ENCODE measurements at regions not wholly inside any gene's neighbourhood (a gene's known extent, or its start where the extent isn't known, plus 50 kb on each side); places are given as distances from the start of the nearest gene placed in this dataset.

DNA sequence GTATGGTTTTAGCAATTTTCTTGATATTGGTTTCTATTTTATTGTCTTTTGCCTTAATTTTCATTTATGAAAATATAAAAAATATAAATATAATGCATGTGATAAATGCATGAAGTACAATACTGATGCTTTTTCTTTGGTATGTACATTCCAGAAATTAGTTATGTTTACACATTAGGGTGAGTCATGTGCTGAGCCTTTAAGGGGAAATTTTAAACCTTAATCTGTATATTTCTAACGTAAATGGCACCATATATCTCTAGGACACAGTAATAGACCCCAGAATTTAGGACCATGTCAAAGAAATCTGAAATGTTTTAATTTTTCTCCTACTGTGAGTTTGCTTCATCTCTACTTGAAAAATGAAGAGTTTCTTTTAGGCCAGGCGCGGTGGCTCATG, 117.8 kb upstream of the SPRY1 start:
- no peak overlapping the region for H3K4me3 ChIP-seq (ENCODE audit: control insufficient read depth, low read depth, low read length)
- DNase-seq (ENCODE audit: low read depth): no peak
- TF ChIP-seq, protein P1, sequence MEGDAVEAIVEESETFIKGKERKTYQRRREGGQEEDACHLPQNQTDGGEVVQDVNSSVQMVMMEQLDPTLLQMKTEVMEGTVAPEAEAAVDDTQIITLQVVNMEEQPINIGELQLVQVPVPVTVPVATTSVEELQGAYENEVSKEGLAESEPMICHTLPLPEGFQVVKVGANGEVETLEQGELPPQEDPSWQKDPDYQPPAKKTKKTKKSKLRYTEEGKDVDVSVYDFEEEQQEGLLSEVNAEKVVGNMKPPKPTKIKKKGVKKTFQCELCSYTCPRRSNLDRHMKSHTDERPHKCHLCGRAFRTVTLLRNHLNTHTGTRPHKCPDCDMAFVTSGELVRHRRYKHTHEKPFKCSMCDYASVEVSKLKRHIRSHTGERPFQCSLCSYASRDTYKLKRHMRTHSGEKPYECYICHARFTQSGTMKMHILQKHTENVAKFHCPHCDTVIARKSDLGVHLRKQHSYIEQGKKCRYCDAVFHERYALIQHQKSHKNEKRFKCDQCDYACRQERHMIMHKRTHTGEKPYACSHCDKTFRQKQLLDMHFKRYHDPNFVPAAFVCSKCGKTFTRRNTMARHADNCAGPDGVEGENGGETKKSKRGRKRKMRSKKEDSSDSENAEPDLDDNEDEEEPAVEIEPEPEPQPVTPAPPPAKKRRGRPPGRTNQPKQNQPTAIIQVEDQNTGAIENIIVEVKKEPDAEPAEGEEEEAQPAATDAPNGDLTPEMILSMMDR (conservative IDR thresholded peaks at IDR 0.05; ENCODE audit: control insufficient read depth, insufficient read depth, low read depth, low read length): no peak

DNA sequence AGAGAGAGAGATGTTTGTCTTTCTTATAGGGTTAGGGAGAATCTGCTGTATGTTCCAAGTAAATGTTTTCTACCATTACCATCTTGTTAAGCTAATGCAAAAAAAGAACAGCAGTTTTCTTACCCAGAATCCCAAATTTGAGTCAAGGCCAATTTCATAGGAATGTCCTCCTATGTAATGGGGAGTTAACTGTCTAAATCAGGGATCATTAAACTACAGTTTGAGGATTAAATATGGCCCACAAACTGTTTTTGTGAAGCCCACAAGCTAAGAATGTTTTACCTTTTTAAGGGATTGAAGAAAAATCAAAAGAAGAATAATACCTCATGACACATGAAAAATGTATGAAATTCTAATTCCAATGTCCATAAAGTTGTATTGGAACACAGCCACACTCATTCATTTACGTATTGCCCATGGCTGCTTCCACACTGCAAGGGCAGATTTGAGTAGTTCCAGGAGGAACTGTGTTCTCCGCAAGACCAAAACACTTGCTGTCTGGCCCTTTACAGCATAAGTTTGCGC, 113.2 kb upstream of the SPRY1 start:
- H3K4me3 ChIP-seq (ENCODE audit: control insufficient read depth, low read depth, low read length): no peak overlapping the region
- DNase-seq (ENCODE audit: low read depth): no peak
- TF ChIP-seq, protein P1 (conservative IDR thresholded peaks at IDR 0.05; ENCODE audit: control insufficient read depth, insufficient read depth, low read depth, low read length): no peak

DNA sequence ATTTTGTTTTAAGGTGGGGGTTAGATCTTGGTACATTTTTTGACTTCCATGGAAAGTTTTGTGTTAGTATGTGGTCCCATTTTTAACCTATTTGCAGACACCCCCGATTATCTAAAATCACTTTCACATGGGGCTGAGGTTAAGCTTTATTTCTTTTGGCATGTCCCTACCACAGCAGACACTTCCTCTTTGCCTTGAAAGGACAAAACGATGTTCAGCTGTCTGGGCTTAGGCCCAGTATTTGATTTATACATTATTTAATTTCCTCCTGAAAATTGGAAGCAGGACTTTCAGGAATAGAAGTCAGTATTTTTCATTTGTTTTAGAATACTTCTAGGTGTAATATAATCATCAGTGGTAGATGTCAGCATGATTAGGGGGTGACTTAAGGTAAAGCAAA, 112.4 kb upstream of the SPRY1 start:
- DNase-seq (ENCODE audit: low read depth): peak; percentile 51
- no peak overlapping the region for H3K4me3 ChIP-seq (ENCODE audit: control insufficient read depth, low read depth, low read length)
- TF ChIP-seq, protein P1 (conservative IDR thresholded peaks at IDR 0.05; ENCODE audit: control insufficient read depth, insufficient read depth, low read depth, low read length): no peak

DNA sequence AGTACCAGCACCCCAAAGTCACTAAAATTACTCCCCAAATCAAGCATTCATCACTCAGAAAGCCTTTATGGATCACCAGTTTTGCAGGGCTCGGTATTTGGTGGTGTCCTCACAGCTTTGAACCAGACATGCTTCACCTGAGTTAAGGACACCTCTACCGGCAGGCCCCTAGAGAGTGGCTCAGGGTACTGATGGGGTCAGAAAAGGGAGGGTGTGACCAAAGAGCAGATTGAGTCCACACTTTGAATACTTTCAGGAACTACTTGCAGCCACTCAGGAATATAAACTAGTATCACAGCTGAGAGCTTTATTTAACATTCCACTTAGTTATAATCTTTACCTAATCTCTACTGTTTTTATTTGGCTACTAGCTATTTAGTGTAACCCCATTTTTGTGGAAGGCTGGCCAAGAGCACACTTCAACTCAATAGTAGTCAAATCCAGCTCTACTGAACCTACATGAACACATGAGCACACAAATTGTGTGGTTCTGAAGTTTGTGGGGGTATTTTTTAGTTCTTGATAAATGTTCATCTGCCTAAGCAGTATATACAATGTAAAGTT, 109.6 kb upstream of the SPRY1 start:
- H3K4me3 ChIP-seq (ENCODE audit: control insufficient read depth, low read depth, low read length): no peak overlapping the region
- TF ChIP-seq, protein P1 (conservative IDR thresholded peaks at IDR 0.05; ENCODE audit: control insufficient read depth, insufficient read depth, low read depth, low read length): no peak
- DNase-seq (ENCODE audit: low read depth): no peak

DNA sequence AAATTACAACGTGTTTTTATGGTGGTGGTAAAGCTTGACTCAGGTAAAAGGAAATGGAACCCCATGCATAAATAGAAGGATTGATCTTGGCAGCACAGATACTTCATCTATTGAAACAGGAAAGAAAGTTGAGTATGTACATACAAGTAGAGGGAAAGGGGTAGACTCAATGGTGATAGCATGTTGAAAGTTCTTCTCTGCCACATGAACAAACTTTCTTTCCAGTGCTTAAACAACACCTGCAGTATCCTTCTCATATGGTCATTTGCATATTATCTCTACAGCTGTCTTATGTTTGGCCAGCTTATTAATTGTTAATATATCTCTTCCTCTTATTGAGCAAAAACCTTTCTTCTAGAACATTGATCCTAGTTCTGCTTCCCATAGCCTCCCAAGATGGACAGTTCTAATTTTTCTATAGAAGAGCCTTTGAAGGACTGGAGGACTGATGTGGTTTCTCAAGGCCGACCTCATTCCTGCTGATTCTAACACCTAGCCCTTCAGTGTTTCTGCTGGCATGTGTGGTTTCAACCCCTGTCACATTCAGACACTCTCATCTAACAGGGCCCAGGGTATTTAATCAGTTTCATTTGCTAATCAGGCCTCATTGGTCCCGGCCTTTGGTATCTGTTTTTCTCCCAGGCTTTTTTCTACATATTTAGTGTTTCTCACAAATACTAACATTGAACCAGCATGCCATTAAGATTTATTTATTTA, 108.1 kb upstream of the SPRY1 start:
- DNase-seq (ENCODE audit: low read depth): no peak
- H3K4me3 ChIP-seq (ENCODE audit: control insufficient read depth, low read depth, low read length): no peak overlapping the region
- TF ChIP-seq, protein P1 (conservative IDR thresholded peaks at IDR 0.05; ENCODE audit: control insufficient read depth, insufficient read depth, low read depth, low read length): no peak

DNA sequence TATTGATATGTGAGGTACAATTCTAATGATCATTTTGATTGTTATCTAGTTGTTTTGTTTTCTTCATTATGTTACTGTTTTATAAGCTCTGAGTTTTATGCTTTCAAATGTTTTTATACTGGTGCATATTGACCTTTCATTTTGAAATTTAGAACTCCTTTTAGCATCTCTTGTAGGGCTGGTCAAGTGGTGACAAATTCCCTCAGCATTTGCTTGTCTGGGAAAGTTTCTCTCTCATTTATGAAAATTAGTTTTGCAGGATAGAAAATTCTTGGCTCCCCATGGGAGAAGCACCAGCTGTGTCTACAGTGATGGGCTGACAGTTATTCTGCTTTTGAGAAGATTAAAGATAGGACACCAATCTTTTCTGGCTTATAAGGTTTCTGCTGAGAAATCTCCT, 105.3 kb upstream of the SPRY1 start:
- TF ChIP-seq, protein P1 (conservative IDR thresholded peaks at IDR 0.05; ENCODE audit: control insufficient read depth, insufficient read depth, low read depth, low read length): no peak
- H3K4me3 ChIP-seq (ENCODE audit: control insufficient read depth, low read depth, low read length): no peak overlapping the region

More for the DNA sequence above, 105.3 kb upstream of the SPRY1 start:
- DNase-seq (ENCODE audit: low read depth): no peak
